C4-2B (cell line): ENCODE measurements at regions not wholly inside any gene's neighbourhood (a gene's known extent, or its start where the extent isn't known, plus 50 kb on each side); places are given as distances from the start of the nearest gene placed in this dataset.

Source experiments
- ZFX ChIP-seq: fragments of 450-650 bp; IDR thresholded peaks from 2 replicates; pipeline ENCODE4 v1.6.1; 2017
- TF ChIP-seq, protein P1 (sequence below): fragments of 450-650 bp; conservative IDR thresholded peaks from 2 replicates; pipeline ENCODE4 v1.5.1; 2017; ENCODE audit warnings: mild to moderate bottlenecking

DNA sequence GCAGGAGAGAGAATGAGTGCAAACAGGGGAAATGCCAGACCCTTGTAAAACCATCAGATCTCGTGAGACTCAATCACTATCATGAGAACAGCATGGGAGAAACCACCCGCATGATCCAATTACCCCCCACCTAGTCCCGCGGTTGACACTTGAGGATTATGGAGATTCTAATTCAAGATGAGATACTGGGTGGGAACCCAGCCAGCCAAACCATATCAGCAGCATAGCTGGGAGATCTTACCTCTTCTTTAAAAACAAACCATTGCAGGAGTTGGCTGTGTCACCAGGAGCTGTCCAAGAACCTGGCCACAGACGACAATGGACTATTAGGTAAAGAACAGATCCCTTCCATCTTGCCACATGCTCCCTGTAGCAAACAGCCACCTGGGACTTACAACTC is 422.7 kb downstream of the MATN1 start:
- TF ChIP-seq, protein P1, sequence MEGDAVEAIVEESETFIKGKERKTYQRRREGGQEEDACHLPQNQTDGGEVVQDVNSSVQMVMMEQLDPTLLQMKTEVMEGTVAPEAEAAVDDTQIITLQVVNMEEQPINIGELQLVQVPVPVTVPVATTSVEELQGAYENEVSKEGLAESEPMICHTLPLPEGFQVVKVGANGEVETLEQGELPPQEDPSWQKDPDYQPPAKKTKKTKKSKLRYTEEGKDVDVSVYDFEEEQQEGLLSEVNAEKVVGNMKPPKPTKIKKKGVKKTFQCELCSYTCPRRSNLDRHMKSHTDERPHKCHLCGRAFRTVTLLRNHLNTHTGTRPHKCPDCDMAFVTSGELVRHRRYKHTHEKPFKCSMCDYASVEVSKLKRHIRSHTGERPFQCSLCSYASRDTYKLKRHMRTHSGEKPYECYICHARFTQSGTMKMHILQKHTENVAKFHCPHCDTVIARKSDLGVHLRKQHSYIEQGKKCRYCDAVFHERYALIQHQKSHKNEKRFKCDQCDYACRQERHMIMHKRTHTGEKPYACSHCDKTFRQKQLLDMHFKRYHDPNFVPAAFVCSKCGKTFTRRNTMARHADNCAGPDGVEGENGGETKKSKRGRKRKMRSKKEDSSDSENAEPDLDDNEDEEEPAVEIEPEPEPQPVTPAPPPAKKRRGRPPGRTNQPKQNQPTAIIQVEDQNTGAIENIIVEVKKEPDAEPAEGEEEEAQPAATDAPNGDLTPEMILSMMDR, result no peak
- no peak for TF ChIP-seq ZFX
